IgD-negative memory B cell (primary cell): ENCODE measurements at regions not wholly inside any gene's neighbourhood (a gene's known extent, or its start where the extent isn't known, plus 50 kb on each side); places are given as distances from the start of the nearest gene placed in this dataset.
"Not testable (repeated sequence)": the region's sequence is repeated elsewhere in the genome, so short reads cannot be mapped to it uniquely, and the experiment has no call there.

Source experiments
- H3K27ac Mint-ChIP-seq, 3 donors: one replicate each; pipeline ENCODE4 v1.8.0; 2020 to 2022; ENCODE audit warnings: mild to moderate bottlenecking in 3 of 3, mixed read lengths in 3 of 3, moderate library complexity in 1 of 3
- H3K27me3 Mint-ChIP-seq: one replicate; pipeline ENCODE4 v1.8.0; 2021; ENCODE audit warnings: mixed read lengths
- H3K36me3 Mint-ChIP-seq: one replicate; pipeline ENCODE4 v1.8.0; 2020; ENCODE audit warnings: mild to moderate bottlenecking, mixed read lengths
- H3K4me1 Mint-ChIP-seq, 3 donors: one replicate each; pipeline ENCODE4 v1.8.0; 2020 to 2022; ENCODE audit warnings: mixed read lengths in 3 of 3, mild to moderate bottlenecking in 1 of 3
- H3K4me3 Mint-ChIP-seq, 4 donors: one replicate each; pipeline ENCODE4 v1.8.0; 2020 to 2022; ENCODE audit warnings: mild to moderate bottlenecking in 4 of 4, mixed read lengths in 4 of 4, moderate library complexity in 3 of 4
- H3K9me3 Mint-ChIP-seq, 3 donors: one replicate each; pipeline ENCODE4 v1.8.0; 2020 to 2021; ENCODE audit warnings: mixed read lengths in 3 of 3, mild to moderate bottlenecking in 1 of 3

DNA sequence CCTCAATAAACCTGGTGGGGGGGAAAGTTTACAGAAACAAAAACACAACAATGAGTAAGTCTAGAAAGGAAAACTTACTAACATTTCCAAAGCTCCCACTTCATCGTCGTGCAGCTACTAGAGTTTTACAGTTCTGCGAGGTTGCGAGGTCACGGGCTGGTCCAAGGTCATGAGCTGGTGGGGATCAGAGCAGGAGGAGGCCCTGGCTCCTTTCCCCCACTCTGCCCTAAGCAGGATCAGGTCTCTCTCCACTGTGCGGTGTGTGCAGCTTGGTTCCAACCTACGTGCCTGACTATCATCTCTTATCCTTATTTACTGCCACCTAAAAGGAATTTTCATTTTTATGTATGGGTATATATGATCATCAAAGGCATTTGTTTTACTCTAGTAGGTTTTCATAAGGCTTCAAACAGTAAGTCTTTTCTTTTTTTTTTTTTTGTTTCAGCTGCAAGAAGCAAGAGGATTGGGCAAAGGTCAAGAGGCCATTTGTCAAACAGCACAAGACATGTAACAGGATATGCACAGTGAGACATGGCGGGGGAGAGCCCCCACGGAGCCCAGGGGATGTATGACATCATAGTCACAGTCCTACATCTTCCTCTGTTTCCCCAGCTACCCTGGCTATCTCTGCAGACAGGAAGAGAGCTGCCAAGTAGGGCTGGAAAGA lies 76.6 kb upstream of the POMP start:
- Mint-ChIP-seq H3K36me3 (peaks cover 2% of the 10 kb centered on the region), H3K27ac (peak overlapping the region in 1 of 3 donors; percentile 44), H3K4me1 (peaks cover 0 to 4% (median 0%) of the 10 kb centered on the region in 3 donors), H3K4me3 (no peak overlapping the region), H3K9me3 (peaks cover 0 to 3% (median 0%) of the 10 kb centered on the region in 3 donors), H3K27me3 (peaks cover 3% of the 10 kb centered on the region)

DNA sequence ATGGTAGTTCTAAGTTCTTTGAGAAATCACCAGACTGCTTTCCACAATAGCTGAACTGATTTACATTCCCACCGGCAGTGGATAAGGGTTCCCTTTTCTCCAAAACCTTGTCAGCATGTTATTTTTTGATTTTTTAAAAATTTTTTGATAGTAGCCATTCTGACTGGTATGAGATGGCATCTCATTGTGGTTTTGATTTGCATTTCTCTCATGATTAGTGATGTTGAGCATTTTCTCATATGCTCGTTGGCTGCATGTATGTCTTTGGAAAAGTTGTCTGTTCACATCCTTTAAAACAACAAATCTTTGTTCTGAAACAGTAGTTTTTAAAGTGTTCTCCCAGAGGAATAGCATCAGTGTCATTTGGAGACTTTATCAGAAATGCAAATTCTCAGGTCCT lies 77.5 kb upstream of the POMP start:
- H3K4me1 Mint-ChIP-seq: peaks cover 0 to 4% (median 0%) of the 10 kb centered on the region in 3 donors
- H3K36me3 Mint-ChIP-seq: peaks cover 2% of the 10 kb centered on the region
- H3K27ac Mint-ChIP-seq: peak overlapping the region in 1 of 3 donors; percentile 44
- peaks cover 0 to 3% (median 0%) of the 10 kb centered on the region in 3 donors for H3K9me3 Mint-ChIP-seq
- H3K27me3 Mint-ChIP-seq: peaks cover 3% of the 10 kb centered on the region
- no peak overlapping the region for H3K4me3 Mint-ChIP-seq

- Mint-ChIP-seq H3K9me3 (peaks cover 0 to 3% (median 0%) of the 10 kb centered on the region in 3 donors), H3K4me3 (no peak overlapping the region), H3K27ac (no peak overlapping the region), H3K27me3 (peaks cover 3% of the 10 kb centered on the region), H3K36me3 (peaks cover 2% of the 10 kb centered on the region), H3K4me1 (peaks cover 0 to 4% (median 0%) of the 10 kb centered on the region in 3 donors)
Observed at GRCh38 chr13:28579736-28580135, 79.2 kb upstream of the POMP start.

- Mint-ChIP-seq H3K27me3 (peaks cover 3% of the 10 kb centered on the region), H3K36me3 (peaks cover 4% of the 10 kb centered on the region), H3K27ac (no peak overlapping the region), H3K4me1 (peaks cover 0 to 7% (median 0%) of the 10 kb centered on the region in 3 donors), H3K9me3 (peaks cover 0 to 3% (median 0%) of the 10 kb centered on the region in 3 donors), H3K4me3 (no peak overlapping the region)
Observed at GRCh38 chr13:28579322-28579721, 79.6 kb upstream of the POMP start.

DNA sequence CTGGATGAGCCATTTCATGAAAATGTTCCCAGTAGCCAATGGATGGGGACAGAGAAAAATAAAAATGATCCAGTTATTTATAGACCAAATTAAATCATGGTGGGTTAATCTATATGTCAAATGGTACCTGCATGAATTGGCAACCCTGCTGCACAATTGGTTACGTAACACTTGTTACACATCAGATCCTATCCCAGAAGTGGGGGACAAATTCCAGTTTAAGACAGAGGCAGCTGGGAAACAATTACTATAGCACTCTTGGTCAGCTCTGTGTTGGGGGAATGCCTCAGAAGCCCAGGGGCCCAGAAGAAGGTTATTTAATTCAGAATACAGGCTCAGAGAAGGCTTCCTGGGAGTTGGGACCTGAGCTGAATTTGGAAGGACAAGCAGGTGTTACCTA lies 81.1 kb upstream of the FLT1 start:
- H3K9me3 Mint-ChIP-seq: peaks cover 0 to 2% (median 1%) of the 10 kb centered on the region in 3 donors
- no peak overlapping the region for H3K4me3 Mint-ChIP-seq
- H3K27me3 Mint-ChIP-seq: peaks cover 3% of the 10 kb centered on the region
- H3K4me1 Mint-ChIP-seq: peaks cover 0 to 6% (median 4%) of the 10 kb centered on the region in 3 donors
- H3K27ac Mint-ChIP-seq: no peak overlapping the region
- peaks cover 7% of the 10 kb centered on the region for H3K36me3 Mint-ChIP-seq

- Mint-ChIP-seq H3K9me3 (peaks cover 0 to 2% (median 0%) of the 10 kb centered on the region in 3 donors), H3K4me1 (peaks cover 0 to 6% (median 4%) of the 10 kb centered on the region in 3 donors), H3K27me3 (peaks cover 3% of the 10 kb centered on the region), H3K4me3 (peak overlapping the region in 1 of 4 donors; percentile 10), H3K36me3 (peaks cover 7% of the 10 kb centered on the region), H3K27ac (no peak overlapping the region)
Observed at GRCh38 chr13:28575200-28575599, 80.3 kb upstream of the FLT1 start.

GRCh38 chr13:28574617-28575142 lies 79.8 kb upstream of the FLT1 start:
- H3K4me3 Mint-ChIP-seq: peak overlapping the region in 1 of 4 donors; percentile 10
- H3K4me1 Mint-ChIP-seq: peaks cover 0 to 6% (median 4%) of the 10 kb centered on the region in 3 donors
- no peak overlapping the region for H3K27ac Mint-ChIP-seq
- peaks cover 5% of the 10 kb centered on the region for H3K36me3 Mint-ChIP-seq
- peaks cover 3% of the 10 kb centered on the region for H3K27me3 Mint-ChIP-seq
- peaks cover 0 to 2% (median 0%) of the 10 kb centered on the region in 3 donors for H3K9me3 Mint-ChIP-seq

DNA sequence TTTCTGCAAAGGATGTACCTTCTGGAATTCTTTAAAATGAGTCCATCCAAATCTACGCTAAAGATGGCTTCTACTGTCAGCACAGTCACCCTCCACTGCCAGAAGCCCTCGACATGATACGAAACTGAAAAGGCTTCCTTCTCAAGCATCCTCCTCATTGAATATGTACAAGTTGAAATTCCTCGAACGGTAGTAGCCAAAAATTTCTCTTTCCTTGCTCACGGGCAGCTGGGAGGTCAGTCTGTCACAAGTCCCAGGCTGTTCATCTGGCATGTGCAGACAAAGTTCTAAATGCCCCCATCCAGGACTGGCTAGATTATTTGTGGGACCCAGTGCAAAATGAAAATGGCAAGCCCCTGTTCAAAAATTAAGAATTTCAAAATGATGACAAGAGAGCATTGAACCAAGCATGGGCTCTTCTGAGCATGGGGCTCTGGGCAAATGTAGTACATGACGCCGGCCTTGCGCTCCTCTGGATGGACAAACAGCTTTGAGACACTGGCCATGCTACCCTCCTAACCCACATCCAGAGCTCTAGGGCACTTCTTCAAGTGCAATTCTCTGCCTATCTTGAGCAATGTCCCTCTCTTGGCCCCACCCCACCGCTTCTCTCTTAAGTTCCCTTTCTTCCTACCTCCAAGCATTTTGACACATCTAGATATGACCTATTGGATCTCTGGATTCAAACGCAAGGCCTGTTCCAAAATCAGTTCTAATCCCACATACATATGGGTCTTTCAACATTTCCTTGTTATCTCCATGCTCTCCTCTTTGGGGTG lies 78.9 kb upstream of the FLT1 start:
- Mint-ChIP-seq H3K27ac (no peak overlapping the region), H3K4me1 (peaks cover 0 to 6% (median 4%) of the 10 kb centered on the region in 3 donors), H3K27me3 (peaks cover 7% of the 10 kb centered on the region), H3K36me3 (peaks cover 5% of the 10 kb centered on the region), H3K9me3 (peaks cover 0 to 2% (median 1%) of the 10 kb centered on the region in 3 donors), H3K4me3 (no peak overlapping the region)

- no peak overlapping the region for H3K27ac Mint-ChIP-seq
- peaks cover 7% of the 10 kb centered on the region for H3K27me3 Mint-ChIP-seq
- H3K4me1 Mint-ChIP-seq: peaks cover 0 to 6% (median 4%) of the 10 kb centered on the region in 3 donors
- peaks cover 5% of the 10 kb centered on the region for H3K36me3 Mint-ChIP-seq
- peaks cover 0 to 2% (median 1%) of the 10 kb centered on the region in 3 donors for H3K9me3 Mint-ChIP-seq
- H3K4me3 Mint-ChIP-seq: no peak overlapping the region
Observed at GRCh38 chr13:28572871-28573270, 77.9 kb upstream of the FLT1 start.

- H3K9me3 Mint-ChIP-seq, H3K27me3 Mint-ChIP-seq, H3K4me1 Mint-ChIP-seq, H3K4me3 Mint-ChIP-seq, H3K36me3 Mint-ChIP-seq, H3K27ac Mint-ChIP-seq: not testable (repeated sequence)
Observed at GRCh38 chr13:28570356-28570755, 75.4 kb upstream of the FLT1 start.

DNA sequence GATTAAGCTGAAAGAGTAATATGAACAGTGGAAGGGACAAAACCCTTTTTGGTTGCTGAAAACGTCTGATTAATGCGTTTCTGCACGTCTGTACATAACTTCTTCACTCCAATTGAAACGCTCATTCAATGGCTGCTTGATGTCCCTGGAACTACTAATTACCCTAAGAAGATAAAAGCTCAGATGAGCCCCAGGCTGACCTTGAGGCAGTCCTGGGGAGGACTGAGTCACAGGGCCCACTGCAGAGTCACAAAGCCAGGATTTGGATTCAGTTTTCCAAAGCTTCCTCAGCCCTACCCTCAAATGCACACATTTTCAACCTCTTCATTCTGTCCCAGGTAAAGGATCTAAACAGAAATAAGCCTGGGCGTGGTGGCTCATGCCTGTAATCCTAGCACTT lies 75.0 kb upstream of the FLT1 start:
- Mint-ChIP-seq H3K27me3 (peaks cover 5% of the 10 kb centered on the region), H3K4me1 (peaks cover 0 to 5% (median 4%) of the 10 kb centered on the region in 3 donors), H3K27ac (no peak overlapping the region), H3K4me3 (no peak overlapping the region), H3K9me3 (peaks cover 0 to 2% (median 1%) of the 10 kb centered on the region in 3 donors), H3K36me3 (peaks cover 7% of the 10 kb centered on the region)

GRCh38 chr13:28568286-28568685 lies 73.4 kb upstream of the FLT1 start:
- H3K9me3 Mint-ChIP-seq: peaks cover 0 to 1% (median 0%) of the 10 kb centered on the region in 3 donors

DNA sequence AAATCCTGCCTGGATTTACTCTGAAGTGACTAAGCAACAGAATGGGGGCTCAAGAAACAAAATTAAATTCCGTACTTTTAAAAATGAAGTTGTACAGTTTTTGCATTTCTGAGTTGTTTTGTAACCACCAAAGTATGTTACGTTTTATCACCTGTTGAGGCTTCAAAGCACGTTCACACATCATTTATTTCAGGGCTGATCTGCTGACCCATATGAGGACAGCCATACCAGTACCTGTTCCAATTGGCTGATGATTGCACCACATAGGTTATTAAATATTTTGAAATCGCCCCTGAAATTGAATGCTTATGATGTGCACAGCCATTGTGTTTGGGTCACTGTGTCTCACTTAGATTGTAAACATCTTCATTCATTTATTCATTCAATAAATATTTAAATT lies 72.0 kb upstream of the FLT1 start:
- H3K4me1 Mint-ChIP-seq: no peaks in the 10 kb centered on the region
- peak overlapping the region in 1 of 3 donors; percentile 43 for H3K27ac Mint-ChIP-seq
- peaks cover 5% of the 10 kb centered on the region for H3K27me3 Mint-ChIP-seq
- peaks cover 0 to 1% (median 0%) of the 10 kb centered on the region in 3 donors for H3K9me3 Mint-ChIP-seq
- peaks cover 4% of the 10 kb centered on the region for H3K36me3 Mint-ChIP-seq
- H3K4me3 Mint-ChIP-seq: no peak overlapping the region

More at GRCh38 chr13:28568286-28568685, 73.4 kb upstream of the FLT1 start:
- Mint-ChIP-seq H3K27me3 (peaks cover 5% of the 10 kb centered on the region), H3K27ac (no peak overlapping the region), H3K36me3 (peaks cover 4% of the 10 kb centered on the region), H3K4me1 (peaks cover 0 to 4% (median 0%) of the 10 kb centered on the region in 3 donors), H3K4me3 (no peak overlapping the region)

GRCh38 chr13:28566283-28566682 lies 71.4 kb upstream of the FLT1 start:
- Mint-ChIP-seq H3K4me1 (no peaks in the 10 kb centered on the region), H3K27me3 (peaks cover 5% of the 10 kb centered on the region), H3K36me3 (peaks cover 4% of the 10 kb centered on the region), H3K9me3 (peaks cover 0 to 1% (median 0%) of the 10 kb centered on the region in 3 donors), H3K4me3 (no peak overlapping the region), H3K27ac (peak overlapping the region in 1 of 3 donors; percentile 24)

DNA sequence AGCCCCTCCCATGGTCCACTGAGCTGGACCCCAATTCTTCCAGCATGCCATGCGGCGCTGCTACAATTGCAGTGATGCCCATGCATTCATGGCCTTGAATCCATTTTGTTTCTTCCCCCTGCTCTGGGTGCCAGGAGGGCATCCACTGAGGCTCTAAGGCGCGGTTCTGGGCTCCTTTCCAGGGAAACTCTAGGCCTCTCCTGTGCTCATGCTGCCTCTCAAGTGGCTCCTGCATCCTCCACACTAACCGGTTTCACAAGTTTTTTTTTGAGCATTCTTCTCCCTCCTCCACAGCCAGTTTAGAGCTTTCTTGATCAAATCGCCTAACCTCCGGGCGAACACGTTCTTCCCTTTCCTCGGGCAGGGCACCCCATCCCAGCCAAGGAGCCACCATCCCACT lies 69.1 kb upstream of the FLT1 start:
- H3K27ac Mint-ChIP-seq: no peak overlapping the region

More for the DNA sequence above, 69.1 kb upstream of the FLT1 start:
- Mint-ChIP-seq H3K4me3 (no peak overlapping the region), H3K27me3 (peaks cover 6% of the 10 kb centered on the region), H3K4me1 (no peaks in the 10 kb centered on the region), H3K36me3 (peaks cover 4% of the 10 kb centered on the region), H3K9me3 (peaks cover 0 to 3% (median 0%) of the 10 kb centered on the region in 3 donors)
